ENCODE measurements at regions not wholly inside any gene's neighbourhood (a gene's known extent, or its start where the extent isn't known, plus 50 kb on each side); places are given as distances from the start of the nearest gene placed in this dataset.

GRCh38 chr4:114396808-114397207, 201.8 kb upstream of the UGT8 start:
- TF ChIP-seq CTCF (IDR thresholded peaks at IDR 0.05) (no peak), POLR2A (IDR thresholded peaks at IDR 0.05) (no peak)

All from adrenal gland (tissue), 5 donors.